SH-SY5Y (cell line): ENCODE measurements at regions not wholly inside any gene's neighbourhood (a gene's known extent, or its start where the extent isn't known, plus 50 kb on each side); places are given as distances from the start of the nearest gene placed in this dataset.

Source experiments
- GATA2 ChIP-seq: IDR thresholded peaks from 2 replicates; pipeline ENCODE4 v1.6.1; 2011; ENCODE audit warnings: mild to moderate bottlenecking, low read depth, low read length
- GATA3 ChIP-seq: IDR thresholded peaks from 2 replicates; pipeline ENCODE4 v1.6.1; 2011; ENCODE audit warnings: low read depth, mild to moderate bottlenecking, low read length, moderate library complexity

DNA sequence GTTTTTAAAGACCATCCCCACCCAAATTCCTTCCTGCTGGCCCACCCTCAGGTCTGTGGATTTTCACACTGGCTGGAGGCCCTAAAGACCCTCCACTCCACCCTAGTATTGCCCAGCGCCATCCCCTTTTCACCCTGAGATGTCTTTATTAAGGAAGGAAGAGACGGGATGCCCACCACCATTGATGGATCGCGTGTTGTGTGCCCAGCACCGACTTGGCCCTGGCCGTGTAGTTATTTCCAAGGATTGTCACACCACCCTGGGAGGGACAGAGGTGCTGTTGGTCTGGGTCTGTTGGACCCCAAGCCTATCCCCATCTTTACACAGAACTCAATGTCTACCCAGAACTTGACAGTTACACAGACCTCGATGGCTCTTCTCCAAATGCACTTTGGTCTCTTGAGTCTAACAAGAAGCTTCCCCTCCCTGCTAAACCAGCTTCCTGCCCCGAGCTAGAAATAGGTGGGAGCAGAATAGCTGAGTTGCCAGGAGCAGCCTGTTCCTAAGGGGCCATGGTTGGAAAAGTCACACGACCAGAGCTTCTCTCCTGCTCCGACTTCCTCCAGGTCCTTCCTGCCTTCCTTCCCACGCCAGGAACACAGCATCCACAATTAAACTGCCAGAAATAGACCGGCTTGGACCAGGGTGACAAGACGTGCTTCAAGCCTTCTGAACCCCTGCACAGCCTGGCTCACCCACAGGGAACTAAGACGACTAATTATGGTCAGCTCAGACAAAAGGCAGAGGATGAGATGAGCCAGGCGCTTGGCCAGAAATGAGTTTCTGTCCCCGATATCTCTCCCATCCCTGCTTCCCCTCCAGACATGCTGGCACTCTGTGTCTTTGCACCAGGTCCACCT, 139.5 kb upstream of the CHST15 start:
- TF ChIP-seq GATA2 (peak; percentile 70), GATA3 (no peak)
